ENCODE measurements at regions not wholly inside any gene's neighbourhood (a gene's known extent, or its start where the extent isn't known, plus 50 kb on each side); places are given as distances from the start of the nearest gene placed in this dataset.

DNA sequence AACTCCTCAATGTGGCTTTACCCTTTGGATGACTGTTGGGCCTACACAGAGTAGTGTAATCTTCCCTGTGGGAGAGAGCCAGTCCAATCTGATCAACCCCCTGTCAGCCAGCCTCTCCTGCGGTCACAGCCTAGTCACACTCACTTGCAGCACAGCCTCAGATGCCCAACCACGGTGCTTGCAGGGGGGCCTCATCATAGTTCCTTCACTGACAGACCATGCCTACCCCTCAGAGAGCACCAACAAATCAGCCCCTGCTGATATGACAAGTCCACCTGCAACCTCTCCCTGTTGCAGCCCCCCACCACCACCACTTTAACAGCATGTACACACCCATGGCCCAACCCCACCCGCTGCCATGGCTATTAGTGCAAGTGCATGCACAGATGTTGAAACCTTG lies 146.8 kb downstream of the HMGN5 start:
- no peaks in the 10 kb centered on the region for H3K4me1 Mint-ChIP-seq (ENCODE audit: low read depth, unreplicated experiment)
- H3K36me3 Mint-ChIP-seq (ENCODE audit: insufficient read depth, unreplicated experiment), result no peaks in the 10 kb centered on the region
- H3K27ac Mint-ChIP-seq (ENCODE audit: unreplicated experiment), result no peak overlapping the region
- no peaks in the 10 kb centered on the region for H3K27me3 Mint-ChIP-seq (ENCODE audit: unreplicated experiment)
- no TSS peak for BruUV-seq (replicated peaks)
- H3K9me3 Mint-ChIP-seq (ENCODE audit: low read depth, unreplicated experiment), result peaks cover 3% of the 10 kb centered on the region
- TF ChIP-seq, protein P1, sequence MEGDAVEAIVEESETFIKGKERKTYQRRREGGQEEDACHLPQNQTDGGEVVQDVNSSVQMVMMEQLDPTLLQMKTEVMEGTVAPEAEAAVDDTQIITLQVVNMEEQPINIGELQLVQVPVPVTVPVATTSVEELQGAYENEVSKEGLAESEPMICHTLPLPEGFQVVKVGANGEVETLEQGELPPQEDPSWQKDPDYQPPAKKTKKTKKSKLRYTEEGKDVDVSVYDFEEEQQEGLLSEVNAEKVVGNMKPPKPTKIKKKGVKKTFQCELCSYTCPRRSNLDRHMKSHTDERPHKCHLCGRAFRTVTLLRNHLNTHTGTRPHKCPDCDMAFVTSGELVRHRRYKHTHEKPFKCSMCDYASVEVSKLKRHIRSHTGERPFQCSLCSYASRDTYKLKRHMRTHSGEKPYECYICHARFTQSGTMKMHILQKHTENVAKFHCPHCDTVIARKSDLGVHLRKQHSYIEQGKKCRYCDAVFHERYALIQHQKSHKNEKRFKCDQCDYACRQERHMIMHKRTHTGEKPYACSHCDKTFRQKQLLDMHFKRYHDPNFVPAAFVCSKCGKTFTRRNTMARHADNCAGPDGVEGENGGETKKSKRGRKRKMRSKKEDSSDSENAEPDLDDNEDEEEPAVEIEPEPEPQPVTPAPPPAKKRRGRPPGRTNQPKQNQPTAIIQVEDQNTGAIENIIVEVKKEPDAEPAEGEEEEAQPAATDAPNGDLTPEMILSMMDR (IDR thresholded peaks at IDR 0.05; ENCODE audit: unreplicated experiment), result no peak
- intact Hi-C loops (cut with micrococcal nuclease; ENCODE audit: unreplicated experiment), result no loop called here
- no peak overlapping the region for H3K4me3 Mint-ChIP-seq (ENCODE audit: low read depth, unreplicated experiment)
- no peak for DNase-seq
- CTCF ChIA-PET, result no interaction called here

DNA sequence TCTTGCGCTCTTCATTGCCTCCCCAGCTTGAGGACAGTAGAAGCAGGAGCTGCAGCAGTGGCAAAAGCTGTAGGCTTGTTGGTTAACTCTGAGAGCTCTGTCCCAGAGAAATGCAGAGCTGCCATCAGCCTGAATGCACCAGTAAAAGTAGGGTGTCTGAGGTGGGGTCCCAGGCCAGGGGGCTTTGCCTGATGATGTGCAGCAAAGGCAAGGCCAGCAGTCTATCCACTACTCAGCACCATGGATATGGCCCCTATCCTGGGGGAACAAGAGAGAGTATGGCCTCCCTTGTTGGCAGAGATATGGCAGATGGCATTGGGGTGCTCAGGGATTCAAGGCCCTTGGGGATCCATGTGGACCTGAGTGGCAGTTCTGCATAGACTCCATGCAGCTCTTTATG lies 180.2 kb downstream of the HMGN5 start:
- H3K36me3 Mint-ChIP-seq (ENCODE audit: insufficient read depth, unreplicated experiment), result no peaks in the 10 kb centered on the region
- no peaks in the 10 kb centered on the region for H3K4me1 Mint-ChIP-seq (ENCODE audit: low read depth, unreplicated experiment)
- TF ChIP-seq, protein P1 (IDR thresholded peaks at IDR 0.05; ENCODE audit: unreplicated experiment), result no peak
- H3K4me3 Mint-ChIP-seq (ENCODE audit: low read depth, unreplicated experiment), result no peak overlapping the region
- no peaks in the 10 kb centered on the region for H3K27me3 Mint-ChIP-seq (ENCODE audit: unreplicated experiment)
- intact Hi-C loops (cut with micrococcal nuclease; ENCODE audit: unreplicated experiment), result no loop called here
- no peaks in the 10 kb centered on the region for H3K9me3 Mint-ChIP-seq (ENCODE audit: low read depth, unreplicated experiment)
- no peak for DNase-seq
- H3K27ac Mint-ChIP-seq (ENCODE audit: unreplicated experiment), result no peak overlapping the region
- CTCF ChIA-PET, result interaction anchor here (0.6 kb wide), 1 partner anchor 575 kb away, joined by 3 read pairs; no protein-coding TSS in a partner anchor
- no TSS peak for BruUV-seq (replicated peaks)

DNA sequence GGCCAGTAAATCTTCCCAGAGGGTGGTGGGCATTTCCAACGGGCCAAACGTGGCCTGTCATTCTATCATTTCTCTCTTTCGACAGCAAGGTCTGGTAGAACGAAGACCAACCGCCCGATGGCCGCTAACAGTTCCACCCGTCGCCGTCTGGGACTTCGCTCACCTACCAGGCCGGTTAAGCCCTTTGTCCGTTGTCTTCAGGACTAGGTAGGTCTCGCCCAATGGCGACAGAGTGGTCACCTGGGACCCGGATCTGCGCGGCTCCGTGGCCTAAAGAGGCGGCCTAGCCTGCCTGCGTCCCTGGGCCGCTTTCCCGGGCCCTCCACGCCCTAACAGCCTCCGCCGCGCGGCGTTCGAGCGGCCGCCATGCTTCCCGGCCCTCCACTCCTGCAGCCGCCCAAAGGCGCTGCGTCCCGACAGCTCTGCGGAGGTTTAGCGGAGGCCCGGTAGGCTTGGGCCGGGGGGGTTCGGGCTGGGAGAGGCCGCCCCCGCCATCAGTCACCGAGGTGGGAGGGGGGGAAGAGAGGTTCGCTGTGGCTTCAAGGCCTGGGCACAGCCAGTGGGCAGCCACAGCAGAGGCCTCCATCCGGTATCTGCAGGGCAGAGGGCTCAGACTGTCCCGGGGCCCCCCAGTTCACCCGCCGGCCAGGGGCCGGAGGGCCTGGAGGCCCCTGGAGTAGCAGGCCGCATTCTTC lies 194.0 kb upstream of the BRWD3 start:
- Mint-ChIP-seq H3K27me3 (ENCODE audit: unreplicated experiment) (no peaks in the 10 kb centered on the region), H3K4me1 (ENCODE audit: low read depth, unreplicated experiment) (no peaks in the 10 kb centered on the region), H3K27ac (ENCODE audit: unreplicated experiment) (no peak overlapping the region), H3K36me3 (ENCODE audit: insufficient read depth, unreplicated experiment) (no peaks in the 10 kb centered on the region), H3K4me3 (ENCODE audit: low read depth, unreplicated experiment) (no peak overlapping the region), H3K9me3 (ENCODE audit: low read depth, unreplicated experiment) (peaks cover 4% of the 10 kb centered on the region)
- CTCF ChIA-PET, result no interaction called here
- no peak for DNase-seq
- TF ChIP-seq, protein P1 (IDR thresholded peaks at IDR 0.05; ENCODE audit: unreplicated experiment), result no peak
- BruUV-seq (replicated peaks), result no TSS peak
- intact Hi-C loops (cut with micrococcal nuclease; ENCODE audit: unreplicated experiment), result no loop called here

DNA sequence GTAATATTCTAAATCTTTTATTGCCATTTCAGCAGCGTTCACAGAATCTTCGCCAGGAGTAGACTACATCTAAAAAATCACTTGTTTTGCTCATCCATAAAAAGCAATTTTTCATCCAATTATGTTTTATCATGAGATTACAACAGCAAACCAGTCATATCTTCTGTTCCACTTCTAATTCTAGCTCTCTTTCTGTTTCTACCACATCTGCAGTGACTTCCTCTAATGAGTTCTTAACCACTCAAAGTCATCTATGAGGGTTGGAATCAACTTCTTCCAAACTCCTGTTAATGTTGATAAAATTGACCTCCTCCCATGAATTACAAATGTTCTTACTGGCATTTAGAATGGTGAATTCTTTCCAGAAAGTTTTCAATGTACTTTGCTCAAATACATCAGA lies 174.4 kb upstream of the BRWD3 start:
- H3K4me3 Mint-ChIP-seq (ENCODE audit: low read depth, unreplicated experiment), result no peak overlapping the region
- H3K9me3 Mint-ChIP-seq (ENCODE audit: low read depth, unreplicated experiment), result peaks cover 8% of the 10 kb centered on the region
- no peak for DNase-seq
- H3K36me3 Mint-ChIP-seq (ENCODE audit: insufficient read depth, unreplicated experiment), result no peaks in the 10 kb centered on the region
- intact Hi-C loops (cut with micrococcal nuclease; ENCODE audit: unreplicated experiment), result no loop called here
- CTCF ChIA-PET, result no interaction called here
- TF ChIP-seq, protein P1 (IDR thresholded peaks at IDR 0.05; ENCODE audit: unreplicated experiment), result no peak
- H3K27ac Mint-ChIP-seq (ENCODE audit: unreplicated experiment), result no peak overlapping the region
- no peaks in the 10 kb centered on the region for H3K27me3 Mint-ChIP-seq (ENCODE audit: unreplicated experiment)
- BruUV-seq (replicated peaks), result no TSS peak
- no peaks in the 10 kb centered on the region for H3K4me1 Mint-ChIP-seq (ENCODE audit: low read depth, unreplicated experiment)

Measured in Calu3 (cell line).